Esophagus muscularis mucosa (tissue), 4 donors: ENCODE measurements at regions not wholly inside any gene's neighbourhood (a gene's known extent, or its start where the extent isn't known, plus 50 kb on each side); places are given as distances from the start of the nearest gene placed in this dataset.

Experiments
- EP300 ChIP-seq: sonication (generic); formaldehyde crosslinking; IDR thresholded peaks from one replicate; pipeline ENCODE4 v1.6.1; 2017; ENCODE audit warnings: antibody characterized with exemption
- POLR2A ChIP-seq: fragments of 450-650 bp; IDR thresholded peaks from one replicate; pipeline ENCODE4 v1.6.1; 2017; ENCODE audit warnings: antibody characterized with exemption, moderate library complexity, mild to moderate bottlenecking, low read depth
- POLR2AphosphoS5 ChIP-seq, 2 donors: sonication (generic); formaldehyde crosslinking; IDR thresholded peaks; one replicate each; pipeline ENCODE4 v1.6.1; 2017; ENCODE audit warnings: antibody characterized with exemption in 2 of 2
- TF ChIP-seq, protein P1 (sequence below), 3 experiments: fragments of 200-600 bp in 2 of 3; fragments of 450-650 bp in 1 of 3; sonication (generic) in 2 of 3; IDR thresholded peaks; one replicate each; pipeline ENCODE4 v1.5.1; 2017 to 2019; ENCODE audit warnings: antibody characterized with exemption in 3 of 3, mild to moderate bottlenecking in 2 of 3, moderate library complexity in 1 of 3

DNA sequence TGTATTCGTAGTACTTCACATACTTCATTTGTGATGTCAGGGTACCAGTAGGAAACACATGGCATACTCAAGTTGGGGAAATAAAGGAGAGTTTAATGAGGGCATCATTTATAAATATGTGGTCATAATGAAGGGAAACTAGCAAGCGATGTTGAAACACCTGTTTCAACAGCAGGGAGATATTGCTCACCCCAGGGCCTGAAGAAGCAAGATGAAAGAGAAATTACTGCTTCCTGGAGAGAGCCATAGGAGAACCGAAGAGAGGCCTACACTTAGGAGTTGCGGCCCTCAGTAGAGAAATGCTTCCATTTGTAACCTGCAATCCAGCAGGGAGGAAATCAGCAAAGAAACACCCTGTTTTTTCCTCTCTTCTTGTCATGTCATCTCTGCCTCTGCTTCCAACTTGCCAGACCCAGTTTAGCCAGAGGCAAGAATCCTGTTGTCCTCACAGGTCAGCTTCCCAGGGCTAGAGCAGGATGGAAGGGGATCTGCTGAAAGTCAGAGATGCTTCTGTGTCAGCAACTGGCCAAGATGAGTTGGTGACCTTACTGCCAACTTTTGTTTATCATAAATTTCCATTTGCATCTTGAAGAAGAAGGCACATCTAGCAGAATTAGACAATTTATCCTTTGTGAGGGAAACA lies 67.6 kb upstream of the TSPAN2 start:
- TF ChIP-seq, protein P1, sequence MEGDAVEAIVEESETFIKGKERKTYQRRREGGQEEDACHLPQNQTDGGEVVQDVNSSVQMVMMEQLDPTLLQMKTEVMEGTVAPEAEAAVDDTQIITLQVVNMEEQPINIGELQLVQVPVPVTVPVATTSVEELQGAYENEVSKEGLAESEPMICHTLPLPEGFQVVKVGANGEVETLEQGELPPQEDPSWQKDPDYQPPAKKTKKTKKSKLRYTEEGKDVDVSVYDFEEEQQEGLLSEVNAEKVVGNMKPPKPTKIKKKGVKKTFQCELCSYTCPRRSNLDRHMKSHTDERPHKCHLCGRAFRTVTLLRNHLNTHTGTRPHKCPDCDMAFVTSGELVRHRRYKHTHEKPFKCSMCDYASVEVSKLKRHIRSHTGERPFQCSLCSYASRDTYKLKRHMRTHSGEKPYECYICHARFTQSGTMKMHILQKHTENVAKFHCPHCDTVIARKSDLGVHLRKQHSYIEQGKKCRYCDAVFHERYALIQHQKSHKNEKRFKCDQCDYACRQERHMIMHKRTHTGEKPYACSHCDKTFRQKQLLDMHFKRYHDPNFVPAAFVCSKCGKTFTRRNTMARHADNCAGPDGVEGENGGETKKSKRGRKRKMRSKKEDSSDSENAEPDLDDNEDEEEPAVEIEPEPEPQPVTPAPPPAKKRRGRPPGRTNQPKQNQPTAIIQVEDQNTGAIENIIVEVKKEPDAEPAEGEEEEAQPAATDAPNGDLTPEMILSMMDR (IDR thresholded peaks at IDR 0.05), result no peak
- TF ChIP-seq POLR2A, result no peak
- TF ChIP-seq POLR2AphosphoS5 (IDR thresholded peaks at IDR 0.05), result no peak
- TF ChIP-seq EP300, result no peak
